ENCODE measurements at regions not wholly inside any gene's neighbourhood (a gene's known extent, or its start where the extent isn't known, plus 50 kb on each side); places are given as distances from the start of the nearest gene placed in this dataset.

GRCh38 chr2:151042964-151043363, 218.7 kb downstream of the RBM43 start:
- Histone ChIP-seq H3K9me3 (no peaks in the 10 kb centered on the region), H3K36me3 (no peaks in the 10 kb centered on the region), H4K20me1 (no peaks in the 10 kb centered on the region), H3K9ac (no peak overlapping the region), H3K27me3 (no peaks in the 10 kb centered on the region), H3K4me3 (no peak overlapping the region), H3K4me1 (no peaks in the 10 kb centered on the region), H3K4me2 (no peak overlapping the region), H3K27ac (no peak overlapping the region)
- TF ChIP-seq Cebpa-rat (IDR thresholded peaks at IDR 0.05): no peak

DNA sequence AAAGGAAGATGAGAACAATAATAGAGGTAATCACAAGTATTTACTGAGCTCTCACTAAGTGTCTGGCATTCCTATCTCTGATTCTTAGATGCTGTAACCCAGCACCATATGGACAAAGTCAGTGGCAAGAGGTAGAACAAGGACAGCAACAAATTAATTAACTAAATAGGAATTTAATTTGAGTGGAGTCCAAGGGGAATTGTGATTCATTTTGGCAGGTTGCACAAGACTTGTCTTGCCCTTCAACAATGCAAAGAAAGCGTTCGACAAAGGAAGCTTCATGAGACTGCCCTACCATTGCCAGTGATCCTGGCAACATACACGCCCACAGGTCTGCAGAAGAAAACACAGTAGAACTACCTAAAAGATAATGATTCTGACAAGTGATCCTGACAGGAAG, 221.6 kb downstream of the RBM43 start:
- no peak overlapping the region for H3K27ac ChIP-seq
- no peaks in the 10 kb centered on the region for H4K20me1 ChIP-seq
- H3K4me3 ChIP-seq: no peak overlapping the region
- H3K27me3 ChIP-seq: no peaks in the 10 kb centered on the region
- H3K4me1 ChIP-seq: no peaks in the 10 kb centered on the region
- H3K9me3 ChIP-seq: no peaks in the 10 kb centered on the region
- no peaks in the 10 kb centered on the region for H3K36me3 ChIP-seq
- no peak overlapping the region for H3K4me2 ChIP-seq
- TF ChIP-seq Cebpa-rat (IDR thresholded peaks at IDR 0.05): no peak
- no peak overlapping the region for H3K9ac ChIP-seq

DNA sequence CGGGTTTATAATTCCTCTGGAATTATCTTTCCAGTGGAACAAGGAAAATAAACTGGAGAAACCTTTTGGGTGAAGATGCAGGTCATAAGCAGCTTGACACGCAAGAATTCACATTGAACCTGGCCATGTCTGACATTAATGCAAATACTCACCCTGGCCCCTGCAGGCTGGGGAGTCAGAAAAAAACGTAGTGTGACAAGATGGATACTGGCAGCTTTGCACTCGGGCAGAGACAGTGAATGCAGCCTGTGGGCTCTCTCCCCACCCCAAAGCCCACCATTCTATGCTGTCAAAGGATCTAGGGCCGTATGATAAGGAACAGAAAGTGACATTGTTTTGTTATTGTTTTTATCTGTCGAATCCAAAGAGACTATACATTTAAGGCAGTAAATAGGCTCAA, 223.1 kb downstream of the RBM43 start:
- Histone ChIP-seq H3K4me3 (no peak overlapping the region), H3K27me3 (no peaks in the 10 kb centered on the region)

GRCh38 chr2:151037434-151037833, 224.2 kb downstream of the RBM43 start:
- no peaks in the 10 kb centered on the region for H3K36me3 ChIP-seq
- H3K9ac ChIP-seq: no peak overlapping the region
- H3K9me3 ChIP-seq: no peaks in the 10 kb centered on the region
- H3K4me1 ChIP-seq: no peaks in the 10 kb centered on the region
- no peak for TF ChIP-seq Cebpa-rat (IDR thresholded peaks at IDR 0.05)
- no peaks in the 10 kb centered on the region for H3K27me3 ChIP-seq
- H3K4me3 ChIP-seq: no peak overlapping the region
- no peak overlapping the region for H3K4me2 ChIP-seq
- H4K20me1 ChIP-seq: no peaks in the 10 kb centered on the region
- H3K27ac ChIP-seq: no peak overlapping the region

More for the DNA sequence above, 223.1 kb downstream of the RBM43 start:
- no peak overlapping the region for H3K9ac ChIP-seq
- no peak overlapping the region for H3K4me2 ChIP-seq
- no peaks in the 10 kb centered on the region for H4K20me1 ChIP-seq
- TF ChIP-seq Cebpa-rat (IDR thresholded peaks at IDR 0.05): no peak
- H3K27ac ChIP-seq: no peak overlapping the region
- no peaks in the 10 kb centered on the region for H3K9me3 ChIP-seq
- no peaks in the 10 kb centered on the region for H3K36me3 ChIP-seq
- H3K4me1 ChIP-seq: no peaks in the 10 kb centered on the region

DNA sequence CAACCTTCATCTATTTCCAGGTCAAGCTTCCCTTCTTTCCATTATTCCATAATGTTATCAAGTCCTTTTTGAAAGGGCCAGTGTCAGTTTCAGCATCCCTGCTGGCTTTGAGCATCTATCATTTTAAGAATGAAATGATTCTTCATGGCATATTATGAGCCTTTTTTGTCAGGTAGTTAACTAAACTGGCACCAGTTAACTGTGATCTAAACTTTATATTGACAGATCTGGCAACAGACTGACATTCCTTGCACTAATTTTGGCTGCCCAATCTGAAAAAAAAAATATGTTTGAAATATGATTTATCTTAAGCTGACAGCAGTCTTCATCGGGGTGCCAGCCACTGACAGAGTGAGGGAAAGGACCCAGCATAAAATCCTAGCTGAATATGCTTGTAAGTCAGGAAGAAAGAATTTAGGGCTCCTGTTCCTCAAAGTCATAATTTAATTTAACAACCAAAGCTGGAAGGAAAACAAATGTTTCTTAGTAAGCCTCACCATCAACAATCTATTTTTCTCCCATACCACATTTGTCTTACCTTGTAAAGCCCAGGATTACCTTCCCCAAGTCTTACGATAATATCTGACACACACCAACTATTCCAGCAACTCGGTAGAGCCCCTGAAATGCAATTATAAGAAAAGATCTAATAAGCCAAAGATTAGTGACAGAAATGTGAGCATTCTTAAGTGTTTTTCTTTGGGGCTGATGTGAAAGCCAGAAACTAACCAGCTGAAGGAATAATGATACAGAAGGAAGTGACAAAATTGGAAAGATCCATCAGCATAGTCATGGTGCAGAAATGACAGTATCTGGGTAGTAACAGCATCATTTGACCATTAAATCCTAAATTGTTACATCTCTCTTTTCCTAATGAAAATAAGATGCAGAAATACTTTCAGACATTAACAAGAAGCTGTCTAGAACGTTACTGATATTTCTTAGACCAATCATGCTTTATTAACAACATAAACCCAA, 228.1 kb downstream of the RBM43 start:
- H3K4me1 ChIP-seq: no peaks in the 10 kb centered on the region
- no peaks in the 10 kb centered on the region for H3K9me3 ChIP-seq
- H3K4me2 ChIP-seq: no peak overlapping the region
- H3K9ac ChIP-seq: no peak overlapping the region
- TF ChIP-seq Cebpa-rat (IDR thresholded peaks at IDR 0.05): no peak
- no peaks in the 10 kb centered on the region for H3K36me3 ChIP-seq
- H3K27me3 ChIP-seq: no peaks in the 10 kb centered on the region
- H4K20me1 ChIP-seq: no peaks in the 10 kb centered on the region
- H3K4me3 ChIP-seq: no peak overlapping the region
- no peak overlapping the region for H3K27ac ChIP-seq

DNA sequence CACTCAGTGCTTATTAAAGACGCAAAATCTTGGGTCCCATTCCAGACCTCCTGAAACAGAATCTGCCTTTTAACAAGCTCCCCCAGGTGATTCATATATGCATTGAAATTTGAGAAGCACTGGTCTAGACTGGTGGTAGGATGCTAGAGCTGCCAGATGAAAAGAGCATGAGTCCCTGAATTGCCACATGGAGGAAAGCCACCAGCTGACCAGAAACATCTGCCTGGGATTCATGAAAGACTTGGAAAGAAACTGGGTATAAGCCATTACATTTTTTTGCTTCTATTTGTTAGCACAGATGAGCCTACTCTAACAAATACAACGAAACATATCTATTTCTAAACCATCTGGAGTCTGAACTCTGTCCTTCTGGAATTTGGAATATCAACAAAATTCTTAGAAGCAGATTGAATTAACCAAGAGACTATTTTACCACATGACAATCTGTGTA, 228.9 kb downstream of the RBM43 start:
- Histone ChIP-seq H3K4me2 (no peak overlapping the region), H3K27me3 (no peaks in the 10 kb centered on the region), H3K36me3 (no peaks in the 10 kb centered on the region), H3K4me3 (no peak overlapping the region), H3K9me3 (no peaks in the 10 kb centered on the region), H3K4me1 (no peaks in the 10 kb centered on the region), H3K9ac (no peak overlapping the region), H4K20me1 (no peaks in the 10 kb centered on the region), H3K27ac (no peak overlapping the region)
- no peak for TF ChIP-seq Cebpa-rat (IDR thresholded peaks at IDR 0.05)

GRCh38 chr2:151030663-151031230, 230.9 kb downstream of the RBM43 start:
- no peaks in the 10 kb centered on the region for H4K20me1 ChIP-seq
- no peak for TF ChIP-seq Cebpa-rat (IDR thresholded peaks at IDR 0.05)
- no peaks in the 10 kb centered on the region for H3K9me3 ChIP-seq
- H3K27me3 ChIP-seq: no peaks in the 10 kb centered on the region
- H3K4me3 ChIP-seq: no peak overlapping the region
- no peak overlapping the region for H3K27ac ChIP-seq
- H3K9ac ChIP-seq: no peak overlapping the region
- no peaks in the 10 kb centered on the region for H3K36me3 ChIP-seq
- no peaks in the 10 kb centered on the region for H3K4me1 ChIP-seq
- H3K4me2 ChIP-seq: no peak overlapping the region

GRCh38 chr2:151029406-151030157, 232.1 kb downstream of the RBM43 start:
- no peaks in the 10 kb centered on the region for H4K20me1 ChIP-seq
- H3K4me3 ChIP-seq: no peak overlapping the region
- H3K27me3 ChIP-seq: no peaks in the 10 kb centered on the region
- no peak overlapping the region for H3K27ac ChIP-seq
- H3K4me2 ChIP-seq: no peak overlapping the region
- no peaks in the 10 kb centered on the region for H3K36me3 ChIP-seq
- no peaks in the 10 kb centered on the region for H3K4me1 ChIP-seq
- no peak overlapping the region for H3K9ac ChIP-seq
- H3K9me3 ChIP-seq: no peaks in the 10 kb centered on the region
- no peak for TF ChIP-seq Cebpa-rat (IDR thresholded peaks at IDR 0.05)

DNA sequence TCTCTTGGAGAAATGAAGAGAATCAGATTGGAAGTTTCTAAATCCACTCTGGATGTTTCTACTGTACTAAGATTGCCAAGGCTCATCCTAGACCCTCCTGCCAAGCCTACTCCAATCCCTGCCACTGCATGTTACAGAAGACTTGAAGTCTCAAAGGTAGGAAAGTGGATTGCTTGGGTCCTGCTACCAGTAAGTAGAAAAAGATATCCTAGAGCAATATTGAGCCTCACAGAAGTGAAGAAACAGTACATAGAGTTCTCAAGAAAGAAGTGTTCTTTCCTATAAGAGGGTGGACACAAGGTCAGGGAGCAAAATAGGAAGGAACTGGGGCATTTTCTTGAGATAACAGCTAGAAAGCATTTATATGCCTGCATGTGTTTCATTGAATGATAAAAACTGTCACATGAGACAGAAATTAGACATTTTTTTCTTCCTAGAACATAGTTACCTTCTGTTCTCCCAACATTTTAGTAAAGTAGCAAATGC, 232.9 kb downstream of the RBM43 start:
- H3K4me3 ChIP-seq: no peak overlapping the region
- H3K9ac ChIP-seq: no peak overlapping the region
- no peaks in the 10 kb centered on the region for H4K20me1 ChIP-seq
- no peaks in the 10 kb centered on the region for H3K27me3 ChIP-seq
- H3K36me3 ChIP-seq: no peaks in the 10 kb centered on the region
- no peaks in the 10 kb centered on the region for H3K9me3 ChIP-seq
- no peak overlapping the region for H3K4me2 ChIP-seq
- H3K4me1 ChIP-seq: no peaks in the 10 kb centered on the region
- TF ChIP-seq Cebpa-rat (IDR thresholded peaks at IDR 0.05): no peak
- no peak overlapping the region for H3K27ac ChIP-seq

Data from BLaER1 (cell line).